ENCODE measurements at regions not wholly inside any gene's neighbourhood (a gene's known extent, or its start where the extent isn't known, plus 50 kb on each side); places are given as distances from the start of the nearest gene placed in this dataset.

DNA sequence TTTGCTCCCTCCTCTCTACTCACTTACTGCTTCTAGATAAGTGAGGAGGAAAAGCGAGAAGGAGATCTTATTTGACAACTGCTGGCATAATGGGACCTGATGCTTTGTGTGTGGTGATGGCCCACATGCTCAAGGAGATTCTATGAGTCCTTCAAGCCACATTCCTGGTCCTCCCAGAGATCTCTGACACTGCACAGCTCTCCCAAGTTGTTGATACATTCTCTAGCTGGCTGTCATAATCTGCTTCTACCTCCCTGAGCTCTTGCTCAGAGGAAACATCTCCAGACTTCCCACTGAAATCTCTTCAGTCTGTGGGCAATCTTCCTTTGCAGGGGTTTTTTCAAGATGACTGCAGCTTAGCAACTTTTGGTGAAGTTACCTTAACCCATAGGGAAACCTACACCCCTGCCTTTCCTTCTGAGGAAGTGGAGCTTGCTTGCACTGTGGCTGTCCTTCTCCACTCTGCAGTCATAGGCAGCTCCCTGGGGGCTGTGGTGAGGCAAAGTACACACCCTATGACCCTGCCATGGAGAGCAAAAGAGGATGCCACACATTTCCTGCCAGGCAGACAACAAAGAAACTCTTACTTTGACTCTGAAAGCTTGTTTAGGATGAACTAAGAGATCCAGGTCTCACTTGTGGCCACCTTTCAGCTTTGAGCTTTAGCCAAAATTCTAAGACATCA, 163.8 kb downstream of the TMEM38B start:
- Histone ChIP-seq H3K4me1 (ENCODE audit: control insufficient read depth in 1 of 2, low read depth in 2 of 2) (no peaks in the 10 kb centered on the region), H3K36me3 (no peaks in the 10 kb centered on the region), H3K9me3 (no peaks in the 10 kb centered on the region), H3K4me3 (no peak overlapping the region), H3K27ac (no peak overlapping the region), H3K27me3 (replicated peaks; ENCODE audit: insufficient read depth) (no peaks in the 10 kb centered on the region)
- TF ChIP-seq, protein P1, sequence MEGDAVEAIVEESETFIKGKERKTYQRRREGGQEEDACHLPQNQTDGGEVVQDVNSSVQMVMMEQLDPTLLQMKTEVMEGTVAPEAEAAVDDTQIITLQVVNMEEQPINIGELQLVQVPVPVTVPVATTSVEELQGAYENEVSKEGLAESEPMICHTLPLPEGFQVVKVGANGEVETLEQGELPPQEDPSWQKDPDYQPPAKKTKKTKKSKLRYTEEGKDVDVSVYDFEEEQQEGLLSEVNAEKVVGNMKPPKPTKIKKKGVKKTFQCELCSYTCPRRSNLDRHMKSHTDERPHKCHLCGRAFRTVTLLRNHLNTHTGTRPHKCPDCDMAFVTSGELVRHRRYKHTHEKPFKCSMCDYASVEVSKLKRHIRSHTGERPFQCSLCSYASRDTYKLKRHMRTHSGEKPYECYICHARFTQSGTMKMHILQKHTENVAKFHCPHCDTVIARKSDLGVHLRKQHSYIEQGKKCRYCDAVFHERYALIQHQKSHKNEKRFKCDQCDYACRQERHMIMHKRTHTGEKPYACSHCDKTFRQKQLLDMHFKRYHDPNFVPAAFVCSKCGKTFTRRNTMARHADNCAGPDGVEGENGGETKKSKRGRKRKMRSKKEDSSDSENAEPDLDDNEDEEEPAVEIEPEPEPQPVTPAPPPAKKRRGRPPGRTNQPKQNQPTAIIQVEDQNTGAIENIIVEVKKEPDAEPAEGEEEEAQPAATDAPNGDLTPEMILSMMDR (IDR thresholded peaks at IDR 0.05): no peak
- DNase-seq (ENCODE audit: low spot score) (no peak), ATAC-seq (ENCODE audit: insufficient number of reproducible peaks, low FRiP score, low read depth) (no peak)

DNA sequence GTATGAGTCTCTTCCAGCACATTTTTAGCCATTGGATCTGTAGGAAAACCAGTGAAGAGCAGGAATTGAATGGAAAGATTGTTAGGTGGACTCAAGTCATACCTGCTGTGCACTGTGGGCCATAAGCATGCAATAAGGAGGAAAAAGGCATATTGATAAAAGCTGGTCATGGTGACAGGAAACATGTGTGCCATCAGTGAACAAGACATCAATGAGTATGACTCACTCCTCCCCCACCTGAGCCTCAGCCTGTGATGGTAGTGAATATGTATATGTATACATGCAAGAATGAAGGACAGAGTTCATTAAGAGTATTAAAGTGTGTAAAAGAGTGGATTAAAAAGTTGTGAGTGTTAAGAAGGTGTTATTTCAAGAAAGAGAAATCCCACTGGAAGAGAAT, 164.5 kb downstream of the TMEM38B start:
- H3K27ac ChIP-seq: no peak overlapping the region
- TF ChIP-seq, protein P1 (IDR thresholded peaks at IDR 0.05): no peak
- no peak for ATAC-seq (ENCODE audit: insufficient number of reproducible peaks, low FRiP score, low read depth)
- no peak for DNase-seq (ENCODE audit: low spot score)
- H3K9me3 ChIP-seq: no peaks in the 10 kb centered on the region
- no peaks in the 10 kb centered on the region for H3K4me1 ChIP-seq (ENCODE audit: control insufficient read depth in 1 of 2, low read depth in 2 of 2)
- H3K4me3 ChIP-seq: no peak overlapping the region
- no peaks in the 10 kb centered on the region for H3K27me3 ChIP-seq (replicated peaks; ENCODE audit: insufficient read depth)
- H3K36me3 ChIP-seq: no peaks in the 10 kb centered on the region

DNA sequence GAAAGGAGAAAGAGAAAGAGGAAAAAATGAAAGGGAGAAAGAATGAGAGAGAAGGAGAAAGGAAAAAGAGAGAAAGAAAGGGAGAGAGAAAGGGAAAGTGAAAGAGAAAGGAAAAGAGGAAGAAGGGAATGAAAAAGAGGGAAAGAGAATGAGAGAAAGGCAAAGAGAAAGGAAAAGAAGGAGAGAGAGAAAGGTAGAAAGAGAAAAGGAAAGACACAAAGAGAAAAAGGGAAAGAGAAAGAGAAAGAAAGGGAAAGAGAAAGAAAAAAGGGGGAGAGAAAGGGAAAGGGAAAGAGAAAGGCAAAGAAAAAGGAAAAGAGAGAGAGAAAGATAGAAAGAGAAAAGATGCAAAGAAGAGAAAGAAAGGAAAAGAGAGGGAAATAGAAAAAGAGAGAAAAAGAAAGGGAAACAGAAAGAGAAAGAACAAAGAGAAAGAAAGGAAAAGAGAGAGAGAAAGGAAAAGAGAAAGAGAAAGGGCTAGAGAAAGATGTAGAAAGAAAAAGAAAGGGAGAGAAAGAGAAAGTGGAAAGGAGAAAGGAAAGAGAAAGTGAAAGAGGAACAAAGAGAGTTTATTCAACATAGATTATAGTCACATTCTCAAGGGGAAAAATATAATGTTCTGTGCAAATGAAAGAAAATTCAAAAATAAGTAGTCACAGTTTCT, 165.2 kb downstream of the TMEM38B start:
- no peak overlapping the region for H3K4me3 ChIP-seq

DNA sequence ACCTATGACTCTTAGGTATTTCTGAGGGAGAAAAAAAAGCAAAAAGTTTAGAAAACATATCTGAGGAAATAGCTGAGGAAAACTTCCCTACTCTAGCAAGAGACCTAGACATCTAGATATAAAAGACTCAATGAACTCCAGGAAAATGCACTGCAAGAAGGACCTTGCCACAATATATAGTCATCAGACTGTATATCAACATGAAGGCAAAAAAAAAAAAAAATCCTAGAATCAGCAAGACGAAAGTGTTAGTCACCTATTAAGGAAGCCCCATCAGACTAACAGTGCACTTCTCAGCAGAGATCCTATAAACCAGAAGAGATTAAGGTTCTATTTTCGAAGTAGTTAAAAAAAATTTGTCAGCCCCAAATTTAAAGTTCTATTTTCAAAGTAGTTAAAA, 166.2 kb downstream of the TMEM38B start:
- H3K27ac ChIP-seq: no peak overlapping the region
- no peak for ATAC-seq (ENCODE audit: insufficient number of reproducible peaks, low FRiP score, low read depth)

More for the DNA sequence above, 165.2 kb downstream of the TMEM38B start:
- ATAC-seq (ENCODE audit: insufficient number of reproducible peaks, low FRiP score, low read depth): no peak
- no peak overlapping the region for H3K27ac ChIP-seq
- H3K4me1 ChIP-seq (ENCODE audit: control insufficient read depth in 1 of 2, low read depth in 2 of 2): no peaks in the 10 kb centered on the region
- no peaks in the 10 kb centered on the region for H3K9me3 ChIP-seq
- TF ChIP-seq, protein P1 (IDR thresholded peaks at IDR 0.05): no peak
- H3K36me3 ChIP-seq: no peaks in the 10 kb centered on the region
- H3K27me3 ChIP-seq (replicated peaks; ENCODE audit: insufficient read depth): no peaks in the 10 kb centered on the region
- no peak for DNase-seq (ENCODE audit: low spot score)

DNA sequence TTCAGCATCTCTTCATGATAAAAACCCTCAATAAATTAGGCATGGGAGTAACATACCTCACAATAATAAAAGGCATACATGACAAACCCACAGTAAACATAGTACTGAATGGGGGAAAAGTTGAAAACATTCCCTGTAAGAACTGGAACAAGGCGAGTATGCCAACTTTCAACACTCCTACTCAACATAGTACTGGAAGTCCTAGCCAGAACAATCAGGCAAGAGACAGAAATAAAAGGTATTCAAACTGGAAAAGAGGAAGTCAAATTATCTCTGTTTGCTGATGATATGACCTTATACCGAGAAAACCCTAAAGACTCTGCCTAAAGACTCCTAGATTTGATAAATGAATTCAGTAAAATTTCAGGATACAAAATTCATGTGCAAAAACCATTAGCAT, 167.6 kb downstream of the TMEM38B start:
- H3K4me1 ChIP-seq (ENCODE audit: control insufficient read depth in 1 of 2, low read depth in 2 of 2): no peaks in the 10 kb centered on the region
- ATAC-seq (ENCODE audit: insufficient number of reproducible peaks, low FRiP score, low read depth): no peak
- no peak for DNase-seq (ENCODE audit: low spot score)
- TF ChIP-seq, protein P1 (IDR thresholded peaks at IDR 0.05): no peak
- H3K4me3 ChIP-seq: no peak overlapping the region
- H3K36me3 ChIP-seq: no peaks in the 10 kb centered on the region
- no peaks in the 10 kb centered on the region for H3K9me3 ChIP-seq
- H3K27me3 ChIP-seq (replicated peaks; ENCODE audit: insufficient read depth): no peaks in the 10 kb centered on the region
- no peak overlapping the region for H3K27ac ChIP-seq

More for the DNA sequence above, 166.2 kb downstream of the TMEM38B start:
- no peaks in the 10 kb centered on the region for H3K9me3 ChIP-seq
- DNase-seq (ENCODE audit: low spot score): no peak
- no peaks in the 10 kb centered on the region for H3K4me1 ChIP-seq (ENCODE audit: control insufficient read depth in 1 of 2, low read depth in 2 of 2)
- no peak overlapping the region for H3K4me3 ChIP-seq
- TF ChIP-seq, protein P1 (IDR thresholded peaks at IDR 0.05): no peak
- no peaks in the 10 kb centered on the region for H3K36me3 ChIP-seq
- no peaks in the 10 kb centered on the region for H3K27me3 ChIP-seq (replicated peaks; ENCODE audit: insufficient read depth)
